Endothelial cell (in vitro differentiated cells): ENCODE measurements at regions not wholly inside any gene's neighbourhood (a gene's known extent, or its start where the extent isn't known, plus 50 kb on each side); places are given as distances from the start of the nearest gene placed in this dataset.

ENCODE experiments used
- DNase-seq: peaks from one replicate; pipeline ENCODE4 v3.0.0; 2021; ENCODE audit warnings: low spot score
- H3K27ac Mint-ChIP-seq: one replicate; pipeline ENCODE4 v1.8.0; 2021; ENCODE audit warnings: mixed read lengths, inconsistent platforms; ENCODE audit not compliant: unreplicated experiment
- H3K27me3 Mint-ChIP-seq: one replicate; pipeline ENCODE4 v1.8.0; 2021; ENCODE audit warnings: mild to moderate bottlenecking, moderate library complexity, mixed read lengths, inconsistent platforms; ENCODE audit not compliant: unreplicated experiment
- H3K36me3 Mint-ChIP-seq: one replicate; pipeline ENCODE4 v1.8.0; 2021; ENCODE audit warnings: mild to moderate bottlenecking, low read depth, mixed read lengths, inconsistent platforms; ENCODE audit not compliant: unreplicated experiment
- H3K4me1 Mint-ChIP-seq: one replicate; pipeline ENCODE4 v1.8.0; 2021; ENCODE audit warnings: mild to moderate bottlenecking, mixed read lengths, inconsistent platforms; ENCODE audit not compliant: unreplicated experiment
- H3K4me3 Mint-ChIP-seq: one replicate; pipeline ENCODE4 v1.8.0; 2021; ENCODE audit warnings: mild to moderate bottlenecking, mixed read lengths, inconsistent platforms; ENCODE audit not compliant: unreplicated experiment
- H3K9me3 Mint-ChIP-seq: one replicate; pipeline ENCODE4 v1.8.0; 2021; ENCODE audit warnings: mixed read lengths, inconsistent platforms; ENCODE audit not compliant: unreplicated experiment
- TF ChIP-seq, protein P1 (sequence below): fragments of 200-600 bp; sonication (generic); IDR thresholded peaks from one replicate; pipeline ENCODE4 v1.5.0; 2021; ENCODE audit warnings: antibody characterized with exemption; ENCODE audit not compliant: unreplicated experiment

DNA sequence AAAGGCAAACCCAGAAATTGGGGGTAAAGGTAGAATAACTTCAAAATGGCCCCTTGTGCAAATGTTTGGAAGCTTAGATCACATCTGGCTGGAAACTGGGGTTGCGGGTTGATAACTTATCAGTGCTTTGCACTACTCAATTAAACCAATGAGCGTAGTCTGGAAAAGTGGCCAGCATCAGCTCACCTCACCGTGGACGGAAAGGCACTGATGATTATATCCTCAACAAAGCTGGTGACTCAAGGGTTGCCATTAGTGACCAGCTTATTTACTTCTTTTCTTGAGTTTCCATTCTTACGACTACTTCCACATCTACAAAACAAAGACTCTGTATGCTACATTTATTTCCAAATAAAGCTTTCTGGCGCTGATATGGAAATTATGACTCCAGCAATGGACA is 198.5 kb upstream of the HEY2 start:
- no peaks in the 10 kb centered on the region for H3K9me3 Mint-ChIP-seq
- H3K4me1 Mint-ChIP-seq, result peaks cover 36% of the 10 kb centered on the region
- TF ChIP-seq, protein P1, sequence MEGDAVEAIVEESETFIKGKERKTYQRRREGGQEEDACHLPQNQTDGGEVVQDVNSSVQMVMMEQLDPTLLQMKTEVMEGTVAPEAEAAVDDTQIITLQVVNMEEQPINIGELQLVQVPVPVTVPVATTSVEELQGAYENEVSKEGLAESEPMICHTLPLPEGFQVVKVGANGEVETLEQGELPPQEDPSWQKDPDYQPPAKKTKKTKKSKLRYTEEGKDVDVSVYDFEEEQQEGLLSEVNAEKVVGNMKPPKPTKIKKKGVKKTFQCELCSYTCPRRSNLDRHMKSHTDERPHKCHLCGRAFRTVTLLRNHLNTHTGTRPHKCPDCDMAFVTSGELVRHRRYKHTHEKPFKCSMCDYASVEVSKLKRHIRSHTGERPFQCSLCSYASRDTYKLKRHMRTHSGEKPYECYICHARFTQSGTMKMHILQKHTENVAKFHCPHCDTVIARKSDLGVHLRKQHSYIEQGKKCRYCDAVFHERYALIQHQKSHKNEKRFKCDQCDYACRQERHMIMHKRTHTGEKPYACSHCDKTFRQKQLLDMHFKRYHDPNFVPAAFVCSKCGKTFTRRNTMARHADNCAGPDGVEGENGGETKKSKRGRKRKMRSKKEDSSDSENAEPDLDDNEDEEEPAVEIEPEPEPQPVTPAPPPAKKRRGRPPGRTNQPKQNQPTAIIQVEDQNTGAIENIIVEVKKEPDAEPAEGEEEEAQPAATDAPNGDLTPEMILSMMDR, result no peak
- H3K27ac Mint-ChIP-seq, result peak overlapping the region; percentile 96
- no peak overlapping the region for H3K4me3 Mint-ChIP-seq
- DNase-seq, result no peak
- H3K27me3 Mint-ChIP-seq, result no peaks in the 10 kb centered on the region
- H3K36me3 Mint-ChIP-seq, result no peaks in the 10 kb centered on the region

- DNase-seq, result no peak
- H3K9me3 Mint-ChIP-seq, result no peaks in the 10 kb centered on the region
- no peaks in the 10 kb centered on the region for H3K36me3 Mint-ChIP-seq
- H3K27me3 Mint-ChIP-seq, result no peaks in the 10 kb centered on the region
- H3K4me3 Mint-ChIP-seq, result no peak overlapping the region
- TF ChIP-seq, protein P1, result no peak
- H3K27ac Mint-ChIP-seq, result no peak overlapping the region
- H3K4me1 Mint-ChIP-seq, result peaks cover 39% of the 10 kb centered on the region
Measured at GRCh38 chr6:125552819-125553218, 196.6 kb upstream of the HEY2 start.

- H3K27ac Mint-ChIP-seq, result no peak overlapping the region
Measured at GRCh38 chr6:125554456-125554855, 195.0 kb upstream of the HEY2 start.

DNA sequence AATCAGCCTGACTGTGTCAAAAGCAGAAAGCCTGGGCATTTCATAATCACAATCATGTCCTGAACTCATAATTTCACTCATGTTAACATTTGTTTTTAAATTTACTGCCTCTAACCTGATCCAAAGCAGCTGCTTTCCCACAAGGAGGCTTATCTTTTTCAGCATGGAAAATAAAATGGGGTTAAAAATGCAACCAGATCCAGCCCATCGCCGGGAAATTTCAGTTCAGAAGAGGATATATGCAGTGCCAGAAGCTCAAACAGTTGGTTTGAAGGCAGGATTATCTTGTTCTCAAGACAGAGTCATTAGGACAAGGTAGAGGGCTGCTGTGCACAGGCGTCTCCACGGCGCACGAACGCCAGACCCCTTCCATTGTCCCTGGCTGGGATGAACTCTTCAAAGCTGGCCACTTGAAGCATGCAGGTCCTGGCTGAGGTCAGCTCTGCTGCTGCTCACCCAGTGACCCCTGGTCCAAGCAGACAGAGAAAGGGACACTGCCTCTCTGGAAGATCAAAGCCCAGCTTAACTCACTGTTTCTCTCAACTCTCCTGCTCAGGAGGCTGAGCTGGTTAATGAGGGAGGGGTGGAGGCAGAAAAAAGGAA is 191.1 kb upstream of the HEY2 start:
- Mint-ChIP-seq H3K27ac (no peak overlapping the region), H3K27me3 (peaks cover 1% of the 10 kb centered on the region), H3K4me3 (no peak overlapping the region), H3K36me3 (no peaks in the 10 kb centered on the region), H3K4me1 (peaks cover 13% of the 10 kb centered on the region), H3K9me3 (no peaks in the 10 kb centered on the region)
- TF ChIP-seq, protein P1, result no peak
- no peak for DNase-seq

More at GRCh38 chr6:125554456-125554855, 195.0 kb upstream of the HEY2 start:
- Mint-ChIP-seq H3K4me1 (peaks cover 36% of the 10 kb centered on the region), H3K9me3 (no peaks in the 10 kb centered on the region), H3K27me3 (peaks cover 1% of the 10 kb centered on the region), H3K4me3 (no peak overlapping the region), H3K36me3 (no peaks in the 10 kb centered on the region)
- TF ChIP-seq, protein P1, result no peak
- no peak for DNase-seq

- Mint-ChIP-seq H3K27ac (no peak overlapping the region), H3K4me3 (no peak overlapping the region), H3K36me3 (no peaks in the 10 kb centered on the region), H3K27me3 (peaks cover 1% of the 10 kb centered on the region), H3K9me3 (no peaks in the 10 kb centered on the region), H3K4me1 (peaks cover 13% of the 10 kb centered on the region)
- TF ChIP-seq, protein P1, result no peak
- no peak for DNase-seq
Measured at GRCh38 chr6:125558907-125559306, 190.5 kb upstream of the HEY2 start.
